ENCODE measurements at regions not wholly inside any gene's neighbourhood (a gene's known extent, or its start where the extent isn't known, plus 50 kb on each side); places are given as distances from the start of the nearest gene placed in this dataset.

GRCh38 chr17:70521821-70522256 lies 352.5 kb downstream of the KCNJ2 start:
- TF ChIP-seq CTCF (conservative IDR thresholded peaks at IDR 0.05 in 1 of 2, IDR thresholded peaks at IDR 0.05 in 1 of 2; ENCODE audit: extremely low read depth in 1 of 2, insufficient read depth in 1 of 2, low read depth in 1 of 2, low read length in 2 of 2) = no peak
- no peak for TF ChIP-seq EZH2 (IDR thresholded peaks at IDR 0.05; ENCODE audit: borderline replicate concordance, low read length)

Measured in mammary epithelial cell (primary cell).